ENCODE measurements at regions not wholly inside any gene's neighbourhood (a gene's known extent, or its start where the extent isn't known, plus 50 kb on each side); places are given as distances from the start of the nearest gene placed in this dataset.
"Not testable (repeated sequence)": the region's sequence is repeated elsewhere in the genome, so short reads cannot be mapped to it uniquely, and the experiment has no call there.

GRCh38 chr7:112940314-112940732 lies 146.3 kb downstream of the GPR85 start:
- DNase-seq (ENCODE audit: insufficient read length), result no peak
- TF ChIP-seq TAF1 (IDR thresholded peaks at IDR 0.05; ENCODE audit: borderline replicate concordance, low read depth, low read length), result no peak
- no peak for TF ChIP-seq POLR2AphosphoS5 (IDR thresholded peaks at IDR 0.05; ENCODE audit: low read depth, low read length)
- no peak for TF ChIP-seq POLR2A (IDR thresholded peaks at IDR 0.05; ENCODE audit: low read depth, low read length)
- FAIRE-seq, result no peak

DNA sequence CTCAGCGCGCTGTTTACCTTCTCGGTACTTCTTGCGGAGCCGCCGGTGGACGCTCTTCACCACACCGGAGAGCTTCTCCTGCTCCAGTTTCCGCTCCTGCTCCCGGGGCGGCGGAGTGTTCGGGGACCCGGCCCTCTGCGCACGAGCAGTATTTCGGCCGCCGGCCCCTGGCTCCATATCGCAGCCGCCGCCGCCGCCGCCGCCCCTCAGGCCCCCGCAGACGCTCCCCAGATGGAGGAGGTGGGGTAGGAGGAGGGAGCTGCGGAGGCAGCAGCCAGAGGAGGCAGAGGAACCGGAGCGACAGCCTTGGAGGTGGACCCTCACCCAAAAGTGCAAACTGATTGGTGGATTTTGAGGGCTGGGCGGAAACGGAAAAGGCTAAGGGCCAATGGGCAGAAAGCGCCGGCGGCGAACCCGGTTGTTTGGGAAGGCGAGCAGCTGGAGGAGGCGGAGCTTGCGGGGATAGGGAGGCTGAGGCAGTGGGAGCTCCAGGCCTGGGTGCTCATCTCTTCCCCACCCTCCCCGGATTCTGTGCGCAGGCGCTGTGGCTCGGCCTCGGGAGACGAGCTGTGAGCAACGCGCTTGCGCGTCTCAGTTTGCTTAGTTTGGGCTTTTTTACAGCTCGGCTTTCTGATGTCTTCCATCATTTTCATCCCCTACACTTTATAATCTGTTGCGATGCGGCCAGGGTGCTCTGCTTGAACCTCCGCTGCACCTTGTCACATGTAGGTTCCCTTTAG lies 146.9 kb downstream of the GPR85 start:
- TF ChIP-seq POLR2AphosphoS5 (IDR thresholded peaks at IDR 0.05; ENCODE audit: low read depth, low read length), result peak; percentile 48; the same call in 1 of the 2 replicates
- TF ChIP-seq POLR2A (IDR thresholded peaks at IDR 0.05; ENCODE audit: low read depth, low read length), result no peak; the same call in 1 of the 2 replicates
- DNase-seq (ENCODE audit: insufficient read length), result peak; percentile 81
- FAIRE-seq, result peak; percentile 99

- DNase-seq (ENCODE audit: insufficient read length) (peak; percentile 8), FAIRE-seq (no peak)
- TF ChIP-seq POLR2A (IDR thresholded peaks at IDR 0.05; ENCODE audit: low read depth, low read length) (no peak), POLR2AphosphoS5 (IDR thresholded peaks at IDR 0.05; ENCODE audit: low read depth, low read length) (no peak), TAF1 (IDR thresholded peaks at IDR 0.05; ENCODE audit: borderline replicate concordance, low read depth, low read length) (no peak)
Observed at GRCh38 chr7:112938863-112939573, 147.6 kb downstream of the GPR85 start.

GRCh38 chr7:112937651-112938415 lies 147.6 kb upstream of the TMEM168 start:
- no peak for FAIRE-seq
- TF ChIP-seq POLR2A (IDR thresholded peaks at IDR 0.05; ENCODE audit: low read depth, low read length), result no peak
- TF ChIP-seq TAF1 (IDR thresholded peaks at IDR 0.05; ENCODE audit: borderline replicate concordance, low read depth, low read length), result no peak
- no peak for TF ChIP-seq POLR2AphosphoS5 (IDR thresholded peaks at IDR 0.05; ENCODE audit: low read depth, low read length)
- DNase-seq (ENCODE audit: insufficient read length), result no peak

DNA sequence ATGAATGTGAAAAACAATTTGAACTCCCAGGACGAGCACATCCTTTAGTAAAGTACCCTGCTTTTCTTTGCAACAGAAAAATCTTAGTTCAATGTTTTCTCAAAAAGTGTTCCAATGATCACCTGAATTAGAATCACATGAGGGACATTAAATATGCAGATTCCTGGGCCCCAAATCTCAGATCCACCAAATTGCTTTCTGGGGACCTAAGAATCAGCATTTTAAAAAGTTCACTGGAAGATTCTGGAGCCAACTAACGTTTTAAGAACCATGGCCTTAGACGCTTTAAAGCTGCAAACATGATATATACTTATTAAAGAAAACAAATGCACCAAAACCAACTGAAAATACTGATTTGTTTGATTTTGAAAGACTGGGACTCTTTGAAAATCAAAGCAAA lies 143.4 kb upstream of the TMEM168 start:
- FAIRE-seq (no peak), DNase-seq (ENCODE audit: insufficient read length) (no peak)
- TF ChIP-seq POLR2A (IDR thresholded peaks at IDR 0.05; ENCODE audit: low read depth, low read length) (no peak), TAF1 (IDR thresholded peaks at IDR 0.05; ENCODE audit: borderline replicate concordance, low read depth, low read length) (no peak), POLR2AphosphoS5 (IDR thresholded peaks at IDR 0.05; ENCODE audit: low read depth, low read length) (no peak)

DNA sequence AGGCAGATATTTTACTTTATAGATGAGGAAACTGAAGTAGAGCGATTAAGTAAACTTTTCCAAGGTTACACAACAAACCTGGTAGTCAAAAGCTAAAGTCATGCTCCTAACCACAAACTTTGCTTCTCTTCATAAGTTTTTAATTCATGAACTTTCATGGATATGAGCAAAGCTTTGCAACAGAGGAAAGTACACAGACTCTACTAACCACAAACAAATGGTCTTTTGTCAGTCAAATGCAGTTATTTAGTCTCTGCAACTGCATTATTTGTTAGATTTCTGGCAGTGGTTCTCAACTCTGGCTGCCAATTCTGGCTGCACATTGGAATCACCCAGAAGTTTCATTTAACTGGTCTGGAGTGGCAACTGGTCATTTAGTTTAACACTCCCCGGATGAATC lies 140.6 kb upstream of the TMEM168 start:
- DNase-seq (ENCODE audit: insufficient read length) (no peak), FAIRE-seq (no peak)
- no peak for TF ChIP-seq POLR2A (IDR thresholded peaks at IDR 0.05; ENCODE audit: low read depth, low read length)
- TF ChIP-seq TAF1 (IDR thresholded peaks at IDR 0.05; ENCODE audit: borderline replicate concordance, low read depth, low read length), result no peak
- TF ChIP-seq POLR2AphosphoS5 (IDR thresholded peaks at IDR 0.05; ENCODE audit: low read depth, low read length), result no peak

GRCh38 chr7:112929421-112929820 lies 139.2 kb upstream of the TMEM168 start:
- no peak for TF ChIP-seq TAF1 (IDR thresholded peaks at IDR 0.05; ENCODE audit: borderline replicate concordance, low read depth, low read length)
- no peak for FAIRE-seq
- DNase-seq (ENCODE audit: insufficient read length), result no peak

- no peak for FAIRE-seq
- TF ChIP-seq POLR2AphosphoS5 (IDR thresholded peaks at IDR 0.05; ENCODE audit: low read depth, low read length) (no peak), TAF1 (IDR thresholded peaks at IDR 0.05; ENCODE audit: borderline replicate concordance, low read depth, low read length) (no peak), POLR2A (IDR thresholded peaks at IDR 0.05; ENCODE audit: low read depth, low read length) (no peak)
- DNase-seq (ENCODE audit: insufficient read length), result no peak
Observed at GRCh38 chr7:112926018-112926417, 135.8 kb upstream of the TMEM168 start.

DNA sequence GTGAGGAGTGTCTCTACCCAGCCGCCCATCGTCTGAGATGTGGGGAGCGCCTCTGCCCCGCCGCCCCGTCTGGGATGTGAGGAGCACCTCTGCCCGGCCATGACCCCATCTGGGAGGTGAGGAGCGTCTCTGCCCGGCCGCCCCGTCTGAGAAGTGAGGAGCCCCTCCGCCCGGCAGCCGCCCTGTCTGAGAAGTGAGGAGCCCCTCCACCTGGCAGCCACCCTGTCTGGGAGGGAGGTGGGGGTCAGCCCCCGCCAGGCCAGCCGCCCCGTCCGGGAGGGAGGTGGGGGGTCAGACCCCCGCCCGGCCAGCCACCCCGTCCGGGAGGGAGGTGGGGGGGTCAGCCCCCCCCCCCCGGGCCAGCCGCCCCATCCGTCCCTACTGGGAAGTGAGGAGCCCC lies 132.4 kb upstream of the TMEM168 start:
- not testable (repeated sequence) for DNase-seq (ENCODE audit: insufficient read length); FAIRE-seq

DNA sequence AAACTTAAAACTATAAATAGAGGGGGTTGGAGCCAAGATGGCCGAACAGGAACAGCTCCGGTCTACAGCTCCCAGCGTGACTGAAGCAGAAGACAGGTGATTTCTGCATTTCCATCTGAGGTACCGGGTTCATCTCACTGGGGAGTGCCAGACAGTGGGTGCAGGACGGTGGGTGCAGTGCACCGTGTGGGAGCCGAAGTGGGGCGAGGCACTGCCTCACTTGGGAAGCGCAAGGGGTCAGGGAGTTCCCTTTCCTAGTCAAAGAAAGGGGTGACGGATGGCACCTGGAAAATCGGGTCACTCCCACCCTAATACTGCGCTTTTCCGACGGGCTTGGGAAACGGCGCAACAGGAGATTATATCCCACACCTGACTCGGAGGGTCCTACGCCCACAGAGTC lies 126.2 kb upstream of the TMEM168 start:
- DNase-seq (ENCODE audit: insufficient read length); FAIRE-seq: not testable (repeated sequence)

- FAIRE-seq (no peak), DNase-seq (ENCODE audit: insufficient read length) (no peak)
- TF ChIP-seq TAF1 (IDR thresholded peaks at IDR 0.05; ENCODE audit: borderline replicate concordance, low read depth, low read length) (no peak), POLR2A (IDR thresholded peaks at IDR 0.05; ENCODE audit: low read depth, low read length) (no peak), POLR2AphosphoS5 (IDR thresholded peaks at IDR 0.05; ENCODE audit: low read depth, low read length) (no peak)
Observed at GRCh38 chr7:112908086-112908485, 117.9 kb upstream of the TMEM168 start.

GRCh38 chr7:112907658-112908057 lies 117.5 kb upstream of the TMEM168 start:
- no peak for TF ChIP-seq TAF1 (IDR thresholded peaks at IDR 0.05; ENCODE audit: borderline replicate concordance, low read depth, low read length)
- DNase-seq (ENCODE audit: insufficient read length) (no peak), FAIRE-seq (no peak)
